ENCODE measurements at regions not wholly inside any gene's neighbourhood (a gene's known extent, or its start where the extent isn't known, plus 50 kb on each side); places are given as distances from the start of the nearest gene placed in this dataset.

DNA sequence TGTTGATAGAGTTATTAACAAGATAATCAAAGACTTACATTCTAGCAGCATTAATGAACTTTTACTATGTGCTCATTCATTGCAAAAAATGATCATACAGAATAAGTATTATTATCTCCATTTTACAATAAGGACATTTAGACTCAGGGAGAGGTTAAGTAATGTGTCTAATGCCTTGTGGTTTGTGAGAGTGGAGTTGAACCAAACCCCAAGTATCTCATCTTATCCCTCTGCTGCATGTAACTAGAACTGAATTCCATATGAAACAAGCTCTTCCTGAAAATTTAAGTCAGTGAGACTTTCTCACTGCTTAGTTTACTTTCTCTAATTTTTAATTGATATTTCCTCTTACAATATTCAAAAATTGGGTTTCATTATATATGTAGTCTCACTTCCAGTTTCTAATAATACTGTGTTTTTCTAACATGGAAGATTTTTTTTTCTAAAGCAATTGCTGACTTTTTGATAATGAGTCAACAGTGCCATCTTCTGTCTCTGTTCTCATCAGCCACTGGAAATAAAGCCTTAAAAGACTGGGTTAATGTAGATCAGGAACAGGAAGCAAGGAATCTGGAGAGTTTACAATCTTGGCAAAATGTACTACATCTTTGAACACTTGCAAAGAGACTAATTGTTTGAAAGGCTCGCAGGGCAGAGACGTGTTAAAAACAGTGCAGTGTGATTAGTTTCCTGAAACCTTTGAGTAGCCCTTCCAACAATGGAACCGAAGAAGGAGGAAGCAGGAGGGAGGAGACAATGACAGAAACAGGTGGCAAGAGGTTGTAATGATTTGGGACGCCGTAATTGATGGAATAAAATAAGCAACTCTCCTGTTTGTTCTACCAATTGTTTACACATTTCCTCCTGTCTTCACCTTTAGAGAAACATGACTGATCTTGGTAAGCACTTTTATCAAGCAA, 567.6 kb downstream of the MRPL39 start:
- TF ChIP-seq, protein P1, sequence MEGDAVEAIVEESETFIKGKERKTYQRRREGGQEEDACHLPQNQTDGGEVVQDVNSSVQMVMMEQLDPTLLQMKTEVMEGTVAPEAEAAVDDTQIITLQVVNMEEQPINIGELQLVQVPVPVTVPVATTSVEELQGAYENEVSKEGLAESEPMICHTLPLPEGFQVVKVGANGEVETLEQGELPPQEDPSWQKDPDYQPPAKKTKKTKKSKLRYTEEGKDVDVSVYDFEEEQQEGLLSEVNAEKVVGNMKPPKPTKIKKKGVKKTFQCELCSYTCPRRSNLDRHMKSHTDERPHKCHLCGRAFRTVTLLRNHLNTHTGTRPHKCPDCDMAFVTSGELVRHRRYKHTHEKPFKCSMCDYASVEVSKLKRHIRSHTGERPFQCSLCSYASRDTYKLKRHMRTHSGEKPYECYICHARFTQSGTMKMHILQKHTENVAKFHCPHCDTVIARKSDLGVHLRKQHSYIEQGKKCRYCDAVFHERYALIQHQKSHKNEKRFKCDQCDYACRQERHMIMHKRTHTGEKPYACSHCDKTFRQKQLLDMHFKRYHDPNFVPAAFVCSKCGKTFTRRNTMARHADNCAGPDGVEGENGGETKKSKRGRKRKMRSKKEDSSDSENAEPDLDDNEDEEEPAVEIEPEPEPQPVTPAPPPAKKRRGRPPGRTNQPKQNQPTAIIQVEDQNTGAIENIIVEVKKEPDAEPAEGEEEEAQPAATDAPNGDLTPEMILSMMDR (conservative IDR thresholded peaks at IDR 0.05; ENCODE audit: low read length): peak; percentile 36
- no peak for TF ChIP-seq EZH2phosphoT487 (IDR thresholded peaks at IDR 0.05; ENCODE audit: borderline replicate concordance)

Data from Loucy (cell line).